Limb (tissue), 2 donors: ENCODE measurements at regions not wholly inside any gene's neighbourhood (a gene's known extent, or its start where the extent isn't known, plus 50 kb on each side); places are given as distances from the start of the nearest gene placed in this dataset.

ENCODE experiments used
- DNase-seq, 2 donors: peaks; one replicate each; pipeline ENCODE4 v3.0.0-alpha.2; 2016; ENCODE audit errors: extremely low spot score in 2 of 2

DNA sequence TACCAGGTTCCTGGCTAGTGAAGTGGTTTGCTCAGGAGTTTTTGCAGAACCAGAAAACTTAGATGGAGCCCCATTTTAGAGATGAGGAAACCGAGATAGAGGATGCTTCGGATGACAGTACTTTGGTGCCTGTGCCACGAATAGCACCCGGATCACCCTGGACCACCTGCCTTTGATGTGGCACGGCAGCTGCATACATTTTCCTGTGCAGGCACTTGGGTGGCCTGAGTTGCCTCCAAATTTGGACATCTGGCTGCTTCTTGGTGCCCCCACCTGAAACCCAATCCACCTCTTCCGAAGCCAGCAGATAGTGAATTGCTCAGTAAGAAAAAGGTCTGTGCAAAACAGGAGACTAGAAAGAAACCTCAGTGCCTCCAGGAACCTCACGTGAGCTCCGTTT, 140.6 kb upstream of the ID2 start:
- no peak for DNase-seq

DNA sequence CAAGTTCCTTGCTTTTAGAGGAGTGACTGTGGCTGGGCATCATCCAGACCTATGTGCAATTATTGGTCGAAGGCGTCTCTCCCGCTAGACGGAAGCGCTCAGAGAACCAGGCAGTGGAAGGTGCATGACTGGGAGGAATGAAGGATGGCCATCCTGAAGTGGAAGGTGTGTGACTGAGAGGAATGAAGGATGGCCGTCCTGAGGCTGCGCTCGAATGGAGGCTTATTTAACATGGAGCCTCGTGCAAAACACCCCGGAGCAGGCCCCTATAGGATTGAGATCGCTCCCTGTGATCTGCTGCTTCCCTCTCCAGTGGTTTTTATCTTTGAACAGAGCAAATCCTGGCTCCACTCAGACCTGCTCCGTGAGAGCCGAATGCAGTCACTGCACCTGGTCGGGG, 140.2 kb upstream of the ID2 start:
- DNase-seq, result no peak

DNA sequence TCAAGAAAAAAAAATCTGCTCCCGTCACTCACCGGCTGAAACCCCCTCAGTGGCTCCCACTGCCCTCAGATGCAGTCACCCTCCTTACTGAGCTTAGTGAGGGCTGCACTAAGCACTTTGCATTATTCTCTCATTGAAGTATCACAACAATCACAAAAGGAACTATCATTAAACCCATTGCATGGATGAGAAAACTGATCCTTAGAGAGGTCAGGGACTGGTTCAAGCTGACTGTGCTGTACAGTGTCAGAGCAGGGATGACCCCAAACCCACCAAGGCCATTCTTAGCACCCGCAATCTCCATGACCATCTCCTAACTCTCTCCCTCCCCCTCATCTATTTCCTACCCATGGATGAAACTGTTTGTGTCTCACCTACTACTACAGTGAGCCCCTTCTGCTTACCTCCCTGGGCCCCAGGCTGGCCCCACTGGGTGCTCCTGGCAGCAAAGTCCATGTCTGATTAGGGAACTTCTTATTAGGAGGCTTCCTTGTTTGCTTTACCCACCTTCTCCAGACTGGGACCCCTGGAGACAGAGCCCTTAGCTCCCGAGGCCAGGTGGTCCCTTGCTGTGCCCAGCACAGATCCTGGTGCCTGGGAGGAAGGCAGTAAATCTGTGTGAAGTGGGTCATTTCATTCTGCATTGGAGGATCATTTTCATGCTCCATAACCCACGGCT, 139.3 kb upstream of the ID2 start:
- no peak for DNase-seq

DNA sequence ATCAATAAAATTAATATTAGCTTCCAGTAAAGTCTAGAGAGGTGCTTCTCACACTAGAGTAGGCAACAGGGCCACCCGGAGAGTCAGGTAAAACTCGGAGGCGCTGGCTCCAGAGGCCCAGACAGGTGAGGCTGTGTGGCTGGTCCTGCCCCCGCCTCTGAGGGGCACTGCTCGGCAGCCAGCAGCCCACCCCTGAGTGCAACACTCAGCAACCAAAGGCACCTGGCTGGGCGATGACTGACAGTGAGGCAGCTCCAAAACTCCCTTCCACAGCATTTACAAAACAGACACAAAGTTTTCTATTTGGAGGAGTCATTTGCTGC, 138.8 kb upstream of the ID2 start:
- DNase-seq, result no peak

DNA sequence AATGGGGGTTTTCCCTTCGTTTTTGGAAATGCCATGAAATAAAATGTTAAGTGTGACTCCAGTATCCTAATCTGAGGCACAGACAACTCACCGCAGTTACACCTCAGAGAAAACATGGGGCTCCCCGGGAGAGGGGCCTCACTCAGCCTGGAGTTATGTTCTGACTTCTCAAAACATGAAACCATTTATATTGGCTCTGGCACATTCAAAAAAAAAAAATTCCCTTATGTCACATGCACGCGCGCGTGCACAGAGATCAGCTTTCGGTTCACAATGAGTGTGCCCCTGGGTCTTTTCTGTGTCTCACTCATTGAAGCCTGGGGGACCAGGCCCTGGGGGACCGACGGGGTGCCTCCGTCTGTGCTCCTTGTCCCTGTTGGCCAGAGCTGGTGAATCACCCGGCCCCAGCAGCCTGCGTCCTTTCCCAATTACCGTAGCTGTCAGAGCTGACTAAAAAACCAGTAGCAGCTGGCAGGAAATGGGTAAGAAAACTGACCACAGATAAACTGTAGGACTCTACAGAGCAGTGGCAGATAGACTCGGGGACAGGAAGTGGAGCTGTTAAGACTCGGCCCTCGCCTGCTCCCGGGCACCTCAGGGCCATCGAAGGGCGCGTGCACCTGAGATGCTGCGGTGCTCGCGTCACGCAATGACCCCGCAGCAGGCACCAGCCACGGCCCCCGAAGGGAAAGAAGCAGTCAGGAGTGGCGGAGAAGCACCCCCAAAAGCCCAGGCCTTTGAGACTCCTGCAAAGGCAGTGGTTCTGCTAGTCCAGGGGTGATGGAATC, 138.3 kb upstream of the ID2 start:
- no peak for DNase-seq

DNA sequence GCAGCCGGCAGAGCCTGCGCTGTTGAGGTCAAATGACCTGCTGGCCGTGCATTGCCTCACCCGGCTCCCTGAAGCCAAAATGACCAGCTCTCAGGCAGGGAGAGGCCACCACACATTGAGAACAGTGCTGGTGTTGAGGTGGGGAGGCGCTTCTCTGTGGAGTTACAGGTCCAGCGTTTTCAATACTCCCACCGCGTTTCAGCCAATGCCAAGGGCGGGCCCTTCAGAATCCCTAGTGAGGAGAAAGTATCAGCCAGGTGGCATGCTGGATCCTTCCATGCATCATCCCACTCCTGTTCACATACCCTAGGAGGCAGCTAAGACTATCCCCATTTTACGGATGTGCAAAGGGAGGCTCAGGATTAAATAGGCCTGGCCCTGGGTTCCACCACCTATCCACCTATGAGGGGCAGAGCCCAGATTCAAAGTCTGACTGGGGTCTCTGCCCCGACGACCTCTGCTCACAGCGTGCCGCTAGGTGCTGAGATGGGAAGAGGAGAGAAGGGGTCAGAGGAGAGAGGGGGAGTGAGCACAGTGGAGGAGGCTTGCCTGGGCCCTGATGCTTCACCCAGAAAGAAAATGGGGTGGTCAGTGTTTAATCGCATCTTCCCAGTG, 137.6 kb upstream of the ID2 start:
- no peak for DNase-seq

DNA sequence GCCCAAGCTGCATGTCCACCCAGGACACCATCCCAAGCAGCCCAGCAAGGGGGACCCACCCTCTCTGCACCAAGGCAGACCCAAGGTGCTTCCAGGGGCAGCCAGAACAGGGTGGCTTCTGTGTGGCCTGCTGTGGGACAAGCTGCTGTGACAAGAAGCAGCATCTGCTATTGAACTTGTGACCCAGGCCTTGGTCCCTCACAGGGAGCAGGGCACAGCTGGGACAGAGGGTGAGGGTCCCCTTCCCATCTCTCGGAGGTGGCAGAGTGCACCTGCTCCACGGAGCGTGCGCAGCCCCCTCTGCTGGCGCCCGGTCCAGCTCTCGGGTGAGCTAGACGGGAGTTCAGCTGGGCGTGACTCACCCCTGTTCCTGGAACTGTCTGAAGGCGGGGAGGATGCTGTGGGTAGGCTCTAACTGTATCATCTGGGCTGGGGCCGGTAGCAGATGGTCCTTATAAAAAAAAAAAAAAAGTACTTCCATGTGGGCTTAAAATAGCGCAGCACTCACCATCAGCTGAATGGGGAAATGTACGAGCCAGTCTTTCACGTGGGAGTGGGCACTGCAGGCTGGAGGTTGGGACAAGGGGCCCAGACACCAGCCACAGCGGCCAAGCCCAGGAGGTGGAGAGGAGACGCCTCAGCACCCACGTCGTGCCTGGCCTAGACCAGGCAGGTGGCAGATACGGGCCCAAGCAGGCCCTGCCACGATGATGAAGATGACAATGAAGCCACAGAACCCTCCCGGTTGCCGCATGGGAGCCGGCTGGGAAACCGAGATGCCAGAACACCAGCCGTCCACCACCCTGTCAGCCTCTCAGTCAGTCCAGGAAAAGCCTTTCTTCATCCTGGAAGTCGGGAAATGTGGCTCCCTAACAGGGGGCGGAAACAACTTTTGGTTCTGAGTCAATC, 136.8 kb upstream of the ID2 start:
- peak; percentile 44 to 63 for DNase-seq

DNA sequence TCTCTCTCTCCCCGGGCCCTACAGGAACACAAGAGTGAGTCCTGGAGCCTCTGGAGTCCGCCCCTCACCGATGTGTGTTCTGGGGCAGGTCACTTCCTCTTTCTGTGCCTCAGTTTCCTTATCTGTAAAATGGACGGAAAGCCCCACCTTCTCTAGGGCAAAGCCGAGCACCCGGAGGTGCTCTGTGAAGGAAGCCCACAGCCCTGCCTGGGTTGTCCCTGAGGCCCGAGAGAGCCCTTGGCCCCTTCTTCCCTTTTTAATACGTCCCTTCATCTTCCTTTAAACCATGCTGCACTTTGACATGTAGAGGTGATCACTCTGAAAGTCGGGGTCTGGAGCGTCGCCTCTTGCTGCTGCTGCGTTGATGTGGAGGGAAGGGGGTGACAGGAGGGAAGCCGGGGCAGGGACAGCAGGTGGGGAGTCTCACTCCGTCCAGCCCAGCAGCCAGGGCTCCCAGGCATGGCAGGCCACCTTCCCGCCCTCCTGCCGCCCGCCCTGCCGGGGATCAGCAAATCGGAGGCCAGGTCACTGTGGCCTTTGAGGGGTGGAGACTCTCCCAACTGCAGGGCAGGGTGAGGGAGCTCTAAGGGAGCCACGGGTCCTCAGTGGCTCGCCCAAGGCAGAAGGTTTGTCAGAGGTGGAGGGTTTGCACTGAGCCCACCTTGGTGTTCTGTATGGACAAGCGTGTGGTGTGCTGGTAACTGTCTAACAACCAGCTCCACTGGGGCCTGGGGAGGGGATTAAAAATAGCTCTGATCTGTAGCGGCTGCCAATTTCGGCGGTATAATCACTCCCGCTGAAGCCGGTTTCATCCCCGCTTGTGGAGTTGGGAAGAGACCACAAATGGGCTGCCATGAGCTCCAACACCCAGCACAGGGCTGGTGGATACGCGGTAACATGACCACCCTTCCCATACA, 135.9 kb upstream of the ID2 start:
- no peak for DNase-seq

DNA sequence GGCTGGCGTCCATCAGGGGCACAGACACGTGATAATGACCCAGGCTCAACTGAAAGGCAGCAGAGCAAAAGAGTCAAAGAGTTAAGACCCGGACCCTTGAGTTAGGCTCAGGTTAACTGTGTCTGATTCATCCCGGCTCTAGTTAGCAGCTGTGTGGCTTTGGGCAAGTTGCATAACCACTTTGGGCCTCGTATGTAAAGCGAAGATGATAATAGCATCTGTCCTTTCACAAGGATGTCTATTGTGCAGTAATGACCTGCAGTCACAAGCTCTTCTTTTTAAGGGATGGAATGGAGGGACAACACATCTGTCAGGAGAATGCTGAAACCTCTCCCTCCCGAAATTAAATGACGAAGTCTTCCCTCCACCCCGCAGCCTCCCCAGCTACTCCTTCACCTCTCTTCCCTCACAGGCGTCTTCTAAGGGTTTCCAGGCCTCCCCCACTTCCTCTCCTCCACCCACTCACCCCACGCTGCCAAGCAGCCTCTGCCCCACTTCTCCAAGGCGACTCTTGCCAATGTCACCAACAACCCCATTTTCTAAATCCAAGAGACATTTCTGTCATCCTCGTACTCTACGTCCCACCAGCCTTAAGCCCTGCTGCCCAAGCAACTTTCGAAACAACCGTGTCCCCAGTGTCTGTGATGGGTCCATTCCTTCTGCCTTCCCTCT, 135.1 kb upstream of the ID2 start:
- peak in 1 of 2 donors; percentile 18 for DNase-seq

DNA sequence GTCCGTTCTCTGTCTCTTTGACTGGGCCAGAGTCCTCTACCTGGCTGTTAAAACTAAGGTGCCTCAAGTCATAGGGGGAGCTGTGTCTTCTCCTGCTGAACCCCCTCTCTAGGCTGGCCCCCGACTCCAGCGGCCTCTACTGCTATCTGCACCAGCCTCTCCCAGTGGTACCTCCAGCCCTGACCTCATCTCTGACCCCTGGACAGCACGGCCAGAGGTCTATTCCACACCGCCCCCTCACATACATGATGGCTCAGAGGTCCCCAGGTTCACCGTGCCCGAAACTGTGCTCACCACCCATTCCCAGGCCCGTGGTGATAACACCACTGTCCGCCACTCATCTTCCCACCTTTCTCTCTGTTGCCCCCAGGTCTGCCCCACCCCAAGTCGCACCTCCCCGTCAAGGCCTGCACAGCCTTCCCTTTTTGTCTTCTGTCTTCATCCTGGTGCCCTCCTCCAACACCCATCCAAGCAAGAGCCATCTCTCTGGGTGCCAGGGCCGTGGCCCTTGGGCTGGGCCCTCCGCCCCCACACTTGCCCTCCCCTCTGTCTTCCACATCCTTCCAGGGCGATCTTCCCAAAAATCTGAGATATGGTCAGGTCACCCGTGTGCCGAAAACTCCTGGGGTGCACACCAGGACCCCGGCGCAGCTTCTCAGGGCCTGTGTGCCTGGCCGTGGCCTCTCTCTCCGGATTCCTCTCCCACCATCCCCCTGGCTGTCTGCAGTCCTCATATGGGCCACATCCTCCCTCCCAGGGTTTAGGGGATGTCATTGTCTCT, 134.4 kb upstream of the ID2 start:
- peak in 1 of 2 donors; percentile 17 for DNase-seq

DNA sequence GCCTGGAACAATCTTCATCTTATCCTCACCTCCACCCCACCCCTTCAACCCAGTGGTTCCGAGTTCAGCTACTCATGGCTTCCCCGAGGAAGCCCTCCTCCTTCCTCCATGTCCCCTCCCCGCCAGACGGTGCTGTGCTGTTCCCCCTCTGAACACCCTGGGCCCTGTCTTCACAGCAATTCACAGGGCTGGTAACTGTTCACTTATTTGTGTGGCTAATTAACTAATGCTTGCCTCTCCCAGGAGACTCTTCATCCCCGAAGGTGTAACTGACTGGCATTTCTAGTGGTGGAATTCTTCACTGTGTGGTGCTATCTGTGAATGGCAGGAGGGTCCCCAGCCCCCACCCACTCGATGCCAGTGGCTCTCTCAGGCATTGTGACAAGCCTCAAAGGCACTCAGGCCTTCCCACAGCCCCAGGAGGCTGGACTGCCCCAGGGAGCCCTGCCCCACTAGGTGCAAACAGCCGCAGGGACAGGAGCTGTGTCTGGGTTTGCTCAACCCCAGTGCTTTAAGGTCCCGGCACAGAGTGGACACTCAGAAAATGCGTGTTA, 133.7 kb upstream of the ID2 start:
- DNase-seq, result peak in 1 of 2 donors; percentile 21

DNA sequence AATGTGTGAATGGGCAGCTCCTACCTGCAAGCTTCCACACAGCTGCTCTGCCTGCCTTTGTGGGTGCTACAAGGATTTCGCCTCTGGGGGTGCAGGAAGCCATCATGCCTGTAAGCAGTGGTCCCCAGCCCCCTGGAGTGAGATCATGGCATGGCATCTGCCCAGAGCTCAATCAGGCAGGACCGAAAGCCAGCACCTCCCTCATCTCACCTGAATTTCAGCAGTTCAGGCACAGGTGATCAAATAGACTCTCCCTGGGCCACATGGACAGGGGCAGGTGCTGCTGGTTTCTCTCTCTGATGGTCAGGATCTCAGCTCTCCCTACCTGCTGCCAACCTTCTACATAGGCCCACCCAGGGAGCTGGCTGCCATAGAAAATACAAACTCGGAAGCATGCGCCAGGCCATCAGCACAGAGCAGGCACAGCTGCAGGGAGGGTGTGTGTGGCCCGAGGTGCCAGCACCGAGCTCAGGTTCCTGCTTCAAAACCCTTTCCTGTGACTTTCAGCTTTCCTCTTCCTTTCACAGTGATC, 133.2 kb upstream of the ID2 start:
- peak in 1 of 2 donors; percentile 21 for DNase-seq

DNA sequence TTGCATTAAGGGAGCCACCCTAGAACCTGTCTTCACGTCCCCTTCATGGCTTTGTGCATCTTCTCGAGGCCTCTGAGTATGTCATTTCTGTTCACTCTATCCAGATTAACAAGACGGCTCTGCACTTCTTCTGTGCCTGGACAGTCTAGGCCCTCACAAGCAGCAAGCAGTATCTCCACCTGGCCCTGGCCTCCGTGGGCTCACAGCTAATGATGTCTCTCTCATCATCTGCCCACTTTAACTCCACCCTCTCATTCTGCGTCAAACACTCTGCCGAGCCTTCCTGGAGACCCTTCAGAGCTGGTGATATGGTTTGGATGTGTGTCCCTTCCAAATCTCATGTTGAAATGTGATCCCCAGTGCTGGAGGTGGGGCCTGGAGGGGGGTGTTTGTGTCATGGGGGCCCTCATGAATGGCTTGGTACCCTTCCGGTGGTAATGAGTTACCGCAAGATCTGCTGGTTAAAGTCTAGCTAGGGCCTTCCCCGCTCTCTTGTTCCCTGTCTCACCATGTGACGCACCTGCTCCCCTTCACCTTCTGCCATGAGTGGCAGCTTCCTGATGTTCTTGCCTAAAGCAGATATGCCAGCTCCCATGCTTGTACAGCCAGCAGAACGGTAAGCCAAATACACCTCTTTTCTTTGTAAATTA, 132.5 kb upstream of the ID2 start:
- no peak for DNase-seq

DNA sequence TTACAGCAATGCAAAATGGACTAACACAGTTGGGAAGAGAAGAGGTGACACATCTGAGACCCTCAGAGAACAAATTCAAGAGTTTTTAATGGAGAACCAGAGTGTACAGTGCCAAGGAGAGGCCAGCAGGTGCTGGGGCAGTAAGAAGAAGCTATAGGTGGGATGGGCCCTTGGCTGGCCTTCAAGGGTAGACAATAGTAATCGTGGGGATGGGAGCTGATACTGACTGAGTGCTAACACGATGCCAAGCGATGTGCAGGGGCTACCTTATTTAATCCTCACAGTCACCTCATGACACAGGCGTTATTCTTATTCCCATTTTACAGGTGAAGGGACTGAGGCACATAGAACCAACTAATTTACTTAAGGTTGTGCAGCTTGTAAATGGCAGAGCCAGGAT, 131.9 kb upstream of the ID2 start:
- DNase-seq, result no peak

DNA sequence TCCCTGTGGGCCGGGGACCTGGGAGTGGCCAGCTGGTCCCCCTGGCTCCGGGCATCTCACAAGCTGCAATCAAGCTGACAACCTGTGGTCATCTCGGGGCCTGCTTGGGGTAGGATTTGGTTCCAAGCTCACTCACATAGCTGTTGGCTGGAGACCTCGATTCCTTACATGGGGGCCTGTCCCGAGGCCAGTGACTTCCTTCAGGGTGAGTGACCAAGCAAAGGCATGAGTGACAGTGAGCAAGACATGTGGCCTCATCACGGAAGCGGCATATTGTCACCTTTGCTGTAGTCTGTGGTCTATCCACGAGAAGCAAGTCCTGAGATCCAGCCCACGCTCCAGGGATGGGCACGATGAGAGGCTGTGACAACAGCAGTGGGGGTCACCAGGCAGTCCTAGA, 131.4 kb upstream of the ID2 start:
- DNase-seq, result no peak

DNA sequence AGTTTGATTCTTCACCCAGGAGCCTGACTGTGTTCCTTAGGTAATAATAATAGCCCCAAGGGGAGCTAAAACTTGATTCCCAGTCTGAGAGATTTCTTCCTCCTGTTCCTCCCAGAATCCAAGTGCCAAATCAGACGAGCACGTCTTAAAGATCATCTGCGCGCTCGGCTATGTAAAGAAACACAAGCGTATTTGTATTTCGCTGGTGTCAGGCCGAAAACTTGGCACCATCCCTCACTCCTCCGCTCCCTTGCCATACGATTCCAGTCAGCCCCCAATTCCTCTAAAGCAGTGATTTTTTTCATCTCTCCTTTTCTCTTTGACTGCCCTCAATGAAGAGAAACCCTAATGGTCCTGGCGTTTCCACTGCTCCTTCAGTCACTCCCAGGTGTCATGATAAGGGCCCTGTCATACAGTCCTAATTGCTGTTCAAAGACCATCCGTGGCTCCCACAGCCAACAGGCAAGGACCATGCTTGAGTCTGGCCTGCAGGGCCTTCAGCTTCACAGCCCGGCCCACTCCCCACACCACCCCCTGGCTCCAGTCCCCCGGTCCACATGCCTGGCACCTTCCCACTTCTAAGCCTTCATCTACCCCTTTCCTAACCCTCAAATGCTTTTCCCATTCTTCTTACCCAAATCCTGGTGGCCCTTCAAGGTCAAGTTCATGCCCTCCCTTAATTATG, 130.8 kb upstream of the ID2 start:
- no peak for DNase-seq

DNA sequence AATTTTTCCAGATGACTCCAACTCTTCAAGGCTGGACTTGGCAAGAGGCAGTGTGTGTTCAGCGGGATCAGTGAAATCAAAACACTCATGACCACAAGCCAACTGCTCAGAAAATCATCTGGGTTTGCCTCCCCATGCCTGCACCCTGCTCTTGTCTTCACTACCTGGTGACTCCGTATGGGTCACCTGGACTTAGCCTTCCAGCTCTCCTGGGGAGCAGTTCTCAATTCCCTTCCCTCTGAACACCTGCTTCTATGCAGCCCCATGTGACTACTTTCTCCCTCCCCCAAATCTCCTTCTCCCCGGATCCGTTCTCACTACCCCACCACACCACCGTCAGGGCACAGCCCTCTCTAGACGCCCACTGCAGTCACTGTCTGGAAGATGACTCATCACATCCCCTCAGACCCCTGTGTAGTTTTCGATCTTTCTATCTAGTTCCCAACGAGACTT, 130.2 kb upstream of the ID2 start:
- no peak for DNase-seq
